ENCODE measurements at regions not wholly inside any gene's neighbourhood (a gene's known extent, or its start where the extent isn't known, plus 50 kb on each side); places are given as distances from the start of the nearest gene placed in this dataset.
"Not testable (repeated sequence)": the region's sequence is repeated elsewhere in the genome, so short reads cannot be mapped to it uniquely, and the experiment has no call there.

DNA sequence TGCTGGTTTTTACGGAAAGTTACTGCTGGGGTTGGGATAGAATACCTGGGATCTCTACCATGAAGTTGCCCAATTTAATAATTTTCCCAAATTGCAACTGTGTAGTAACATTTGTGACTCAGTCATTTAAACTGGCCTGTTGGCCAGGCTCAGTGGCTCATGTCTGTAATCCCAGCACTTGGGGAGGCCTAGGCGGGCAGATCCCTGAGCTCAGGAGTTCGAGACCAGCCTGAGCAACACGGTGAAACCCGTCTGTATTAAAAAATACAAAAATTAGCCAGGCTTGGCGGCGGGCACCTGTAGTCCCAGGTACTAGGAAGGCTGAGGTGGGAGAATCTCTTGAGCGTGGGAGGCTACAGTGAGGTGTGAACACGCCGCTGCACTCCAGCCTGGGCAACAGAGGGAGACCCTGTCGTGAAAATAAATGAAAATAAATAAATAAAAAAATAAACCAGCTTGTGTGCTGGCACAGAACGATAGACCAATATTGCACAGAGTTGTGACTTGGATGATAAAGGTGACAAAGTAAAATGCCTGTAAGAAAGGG lies 160.7 kb upstream of the ZNF608 start:
- DNase-seq (ENCODE audit: extremely low read depth, low read depth) = no peak
- TF ChIP-seq, protein P1, sequence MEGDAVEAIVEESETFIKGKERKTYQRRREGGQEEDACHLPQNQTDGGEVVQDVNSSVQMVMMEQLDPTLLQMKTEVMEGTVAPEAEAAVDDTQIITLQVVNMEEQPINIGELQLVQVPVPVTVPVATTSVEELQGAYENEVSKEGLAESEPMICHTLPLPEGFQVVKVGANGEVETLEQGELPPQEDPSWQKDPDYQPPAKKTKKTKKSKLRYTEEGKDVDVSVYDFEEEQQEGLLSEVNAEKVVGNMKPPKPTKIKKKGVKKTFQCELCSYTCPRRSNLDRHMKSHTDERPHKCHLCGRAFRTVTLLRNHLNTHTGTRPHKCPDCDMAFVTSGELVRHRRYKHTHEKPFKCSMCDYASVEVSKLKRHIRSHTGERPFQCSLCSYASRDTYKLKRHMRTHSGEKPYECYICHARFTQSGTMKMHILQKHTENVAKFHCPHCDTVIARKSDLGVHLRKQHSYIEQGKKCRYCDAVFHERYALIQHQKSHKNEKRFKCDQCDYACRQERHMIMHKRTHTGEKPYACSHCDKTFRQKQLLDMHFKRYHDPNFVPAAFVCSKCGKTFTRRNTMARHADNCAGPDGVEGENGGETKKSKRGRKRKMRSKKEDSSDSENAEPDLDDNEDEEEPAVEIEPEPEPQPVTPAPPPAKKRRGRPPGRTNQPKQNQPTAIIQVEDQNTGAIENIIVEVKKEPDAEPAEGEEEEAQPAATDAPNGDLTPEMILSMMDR (IDR thresholded peaks at IDR 0.05; ENCODE audit: low read depth, low read length) = no peak

DNA sequence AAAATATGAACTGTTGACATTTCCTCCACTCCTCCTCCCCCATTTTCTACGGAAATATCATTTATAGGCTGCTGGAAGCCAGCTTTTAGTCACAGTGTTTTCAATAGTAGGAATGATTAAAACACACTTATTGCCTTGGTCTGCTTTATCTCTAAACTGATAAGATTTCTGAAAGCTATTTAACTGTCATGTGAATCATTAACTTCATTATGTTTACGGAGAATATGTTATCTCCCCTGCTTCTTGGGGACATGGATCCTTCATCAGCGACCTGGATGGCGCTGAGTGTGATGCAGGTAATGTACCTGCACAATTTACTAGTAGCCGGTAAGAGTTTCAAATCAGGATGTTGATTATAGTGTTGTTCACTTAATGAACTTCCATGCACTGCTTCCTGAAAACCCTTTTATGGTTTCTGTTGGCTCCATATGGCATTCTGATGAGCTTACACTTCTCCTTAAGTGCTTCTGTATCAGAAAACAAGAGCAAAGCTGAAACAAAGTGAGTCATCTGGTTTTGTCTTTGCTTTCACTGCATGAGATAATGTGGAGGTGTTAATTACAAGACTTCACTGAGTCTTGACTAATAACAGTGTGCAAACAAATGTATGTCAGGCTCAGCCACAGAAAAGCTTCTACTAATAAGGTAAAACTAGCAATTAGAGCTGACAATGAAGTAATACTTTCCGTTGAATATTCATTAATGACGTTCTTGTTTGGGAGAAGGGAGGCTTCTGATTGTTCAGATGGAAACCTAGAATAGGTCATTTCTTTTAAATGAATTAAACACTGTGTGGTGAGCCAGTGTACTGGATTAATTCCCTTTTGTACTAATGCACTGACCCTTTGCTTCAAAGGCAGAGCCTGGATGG lies 162.4 kb upstream of the ZNF608 start:
- DNase-seq (ENCODE audit: extremely low read depth, low read depth) = no peak
- TF ChIP-seq, protein P1 (IDR thresholded peaks at IDR 0.05; ENCODE audit: low read depth, low read length) = no peak

DNA sequence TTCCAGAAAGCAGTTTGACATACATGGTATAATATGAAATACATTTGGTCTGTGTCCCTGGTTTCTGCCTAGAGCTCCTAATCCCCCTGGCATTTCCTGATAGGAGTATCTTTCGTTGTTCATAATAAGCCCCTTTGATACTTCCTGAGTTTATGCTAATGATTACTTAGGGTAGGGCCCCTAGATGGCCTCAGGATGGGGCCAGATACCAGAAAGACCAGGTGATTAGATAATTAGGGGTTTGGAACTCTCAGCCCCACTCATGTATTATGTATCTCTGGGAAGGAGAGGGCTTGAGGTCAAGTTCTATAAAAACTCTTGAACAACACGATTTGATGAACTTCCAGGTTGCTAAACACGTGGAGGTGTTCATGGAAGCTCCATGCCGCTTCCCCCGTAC lies 163.3 kb upstream of the ZNF608 start:
- TF ChIP-seq, protein P1 (IDR thresholded peaks at IDR 0.05; ENCODE audit: low read depth, low read length) = no peak
- no peak for DNase-seq (ENCODE audit: extremely low read depth, low read depth)

DNA sequence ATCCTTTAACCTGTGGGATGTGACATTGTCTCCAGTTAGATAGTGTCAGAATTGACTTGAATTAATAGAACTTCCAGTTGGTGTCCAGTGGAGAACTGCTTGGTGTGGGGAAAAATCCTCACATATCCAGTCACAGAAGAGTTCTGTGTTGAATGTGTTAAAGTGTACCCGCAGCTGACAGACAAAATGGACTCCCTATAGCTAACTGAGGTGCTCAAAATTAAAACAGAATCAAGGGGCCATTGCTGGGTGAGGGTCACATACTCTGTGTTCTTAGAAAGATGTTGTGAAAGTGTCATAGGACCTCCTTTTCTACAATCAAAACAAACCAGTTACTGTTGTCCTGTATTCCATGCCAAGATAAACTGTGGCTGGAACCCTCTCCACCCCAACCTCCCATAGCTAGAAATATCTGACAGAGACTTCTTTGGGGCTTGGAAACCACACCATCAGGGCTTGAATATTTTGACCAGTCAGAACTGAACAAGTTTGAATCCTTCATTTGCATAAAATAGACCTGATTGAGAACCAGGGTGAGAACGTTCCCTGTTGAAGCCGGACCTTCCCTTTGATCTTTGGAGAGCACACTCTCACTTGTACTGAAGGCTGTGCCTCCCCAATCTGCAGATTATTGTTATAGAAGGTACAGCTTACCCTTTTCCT lies 164.0 kb upstream of the ZNF608 start:
- TF ChIP-seq, protein P1 (IDR thresholded peaks at IDR 0.05; ENCODE audit: low read depth, low read length) = no peak
- DNase-seq (ENCODE audit: extremely low read depth, low read depth) = no peak

DNA sequence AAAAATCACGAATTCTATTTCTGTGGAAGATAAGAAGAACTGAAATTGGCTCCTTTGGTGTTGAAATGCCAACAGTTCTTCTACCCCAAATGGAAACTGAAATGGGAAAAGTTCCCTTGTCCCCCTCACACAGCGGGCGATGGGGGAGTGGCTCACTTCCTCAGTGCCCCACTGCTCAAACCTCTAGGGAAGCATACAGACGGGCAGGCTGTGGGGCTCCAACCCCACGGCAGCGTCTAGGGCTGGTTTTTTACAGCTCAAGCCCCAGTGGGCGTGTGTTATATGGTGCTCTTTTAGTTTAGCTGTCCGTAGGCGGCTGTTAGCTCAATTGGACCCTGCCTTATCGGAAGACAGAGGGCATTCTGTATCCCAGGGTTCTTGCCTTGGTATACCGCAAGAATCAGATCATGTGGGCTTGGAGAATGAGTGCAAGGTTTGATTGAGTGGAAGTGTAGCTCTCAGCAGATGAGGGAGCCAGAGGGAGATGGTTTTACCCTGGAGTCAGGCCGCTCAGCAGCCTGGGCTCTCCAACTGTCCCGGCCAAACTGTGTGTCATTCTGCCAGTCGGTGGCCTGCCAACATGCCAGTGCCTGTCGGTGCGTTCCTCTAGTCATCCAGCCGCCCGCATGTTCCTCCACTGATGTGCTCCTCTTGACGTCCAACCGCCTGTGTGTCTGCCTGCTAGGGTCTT lies 166.3 kb upstream of the ZNF608 start:
- TF ChIP-seq, protein P1 (IDR thresholded peaks at IDR 0.05; ENCODE audit: low read depth, low read length) = no peak
- no peak for DNase-seq (ENCODE audit: extremely low read depth, low read depth)

DNA sequence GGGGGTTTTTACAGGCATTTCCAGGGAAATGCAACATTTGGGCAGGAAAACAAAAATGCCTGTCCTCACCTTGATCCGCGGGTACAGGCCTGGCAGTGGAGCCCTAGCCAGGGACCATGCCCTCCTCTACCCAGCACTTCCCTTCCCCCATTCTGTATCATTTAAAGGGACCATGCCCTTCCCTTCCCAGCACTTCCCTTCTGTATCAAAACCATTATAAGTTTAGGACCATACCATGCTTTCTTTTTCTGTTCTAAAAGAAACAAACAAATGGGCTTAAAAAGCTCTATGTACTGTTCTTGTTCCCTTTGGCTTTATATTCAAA lies 166.9 kb upstream of the ZNF608 start:
- DNase-seq (ENCODE audit: extremely low read depth, low read depth) = no peak
- TF ChIP-seq, protein P1 (IDR thresholded peaks at IDR 0.05; ENCODE audit: low read depth, low read length) = no peak

DNA sequence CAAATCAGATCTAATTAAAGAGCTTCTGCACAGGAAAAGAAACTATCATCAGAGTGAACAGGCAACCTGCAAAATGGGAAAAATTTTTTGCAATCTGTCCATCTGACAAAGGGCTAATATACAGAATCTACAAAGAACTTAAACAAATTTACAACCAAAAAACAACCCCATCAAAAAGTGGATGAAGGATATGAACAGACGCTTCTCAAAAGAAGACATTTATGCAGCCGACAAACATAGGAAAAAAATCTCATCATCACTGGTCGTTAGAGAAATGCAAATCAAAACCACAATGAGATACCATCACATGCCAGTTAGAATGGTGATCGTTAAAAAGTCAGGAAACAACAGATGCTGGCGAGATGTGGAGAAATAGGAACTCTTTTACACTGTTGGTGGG lies 169.9 kb upstream of the ZNF608 start:
- not testable (repeated sequence) for DNase-seq (ENCODE audit: extremely low read depth, low read depth)

Data from AG09319 (cell line).